ENCODE measurements at regions not wholly inside any gene's neighbourhood (a gene's known extent, or its start where the extent isn't known, plus 50 kb on each side); places are given as distances from the start of the nearest gene placed in this dataset.

GRCh38 chr11:45518141-45518832 is 147.1 kb downstream of the CHST1 start:
- no peak for DNase-seq

GRCh38 chr11:45517171-45517770 is 148.2 kb downstream of the CHST1 start:
- no peak for DNase-seq

GRCh38 chr11:45513821-45514340 is 151.5 kb downstream of the CHST1 start:
- DNase-seq: no peak

GRCh38 chr11:45512471-45513148 is 152.8 kb downstream of the CHST1 start:
- DNase-seq: no peak

- DNase-seq: no peak
Measured at GRCh38 chr11:45511566-45511965, 153.9 kb downstream of the CHST1 start.

GRCh38 chr11:45507916-45508315 is 157.5 kb downstream of the CHST1 start:
- DNase-seq: no peak

- DNase-seq: no peak
Measured at GRCh38 chr11:45503311-45503710, 162.1 kb downstream of the CHST1 start.

GRCh38 chr11:45502226-45502545 is 163.2 kb downstream of the CHST1 start:
- DNase-seq: no peak

GRCh38 chr11:45501392-45502225 is 163.8 kb downstream of the CHST1 start:
- DNase-seq: no peak

- DNase-seq: no peak
Measured at GRCh38 chr11:45500451-45500850, 165.0 kb downstream of the CHST1 start.

GRCh38 chr11:45494738-45495137 is 170.7 kb downstream of the CHST1 start:
- DNase-seq: no peak

GRCh38 chr11:45489281-45489905 is 176.0 kb downstream of the CHST1 start:
- no peak for DNase-seq

GRCh38 chr11:45486461-45486860 is 179.0 kb downstream of the CHST1 start:
- DNase-seq: no peak

- no peak for DNase-seq
Measured at GRCh38 chr11:45485070-45485707, 180.2 kb downstream of the CHST1 start.

- no peak for DNase-seq
Measured at GRCh38 chr11:45484326-45484883, 181.0 kb downstream of the CHST1 start.

GRCh38 chr11:45483416-45483815 is 182.0 kb downstream of the CHST1 start:
- DNase-seq: no peak

- DNase-seq: no peak
Measured at GRCh38 chr11:45482331-45482730, 183.1 kb downstream of the CHST1 start.

GRCh38 chr11:45481026-45481425 is 184.4 kb downstream of the CHST1 start:
- no peak for DNase-seq

GRCh38 chr11:45477588-45477987 is 187.8 kb downstream of the CHST1 start:
- no peak for DNase-seq

GRCh38 chr11:45476126-45476525 is 189.3 kb downstream of the CHST1 start:
- DNase-seq: no peak

- DNase-seq: no peak
Measured at GRCh38 chr11:45475173-45475572, 189.0 kb upstream of the SYT13 start.

GRCh38 chr11:45473341-45473895 is 187.3 kb upstream of the SYT13 start:
- no peak for DNase-seq

All from activated CD8-positive, alpha-beta memory T cell treated with anti-CD3 and anti-CD28 coated beads, Interleukin-2, amount 50 U/mL, for 4 hours (primary cell).